ENCODE measurements at regions not wholly inside any gene's neighbourhood (a gene's known extent, or its start where the extent isn't known, plus 50 kb on each side); places are given as distances from the start of the nearest gene placed in this dataset.
"Not testable (repeated sequence)": the region's sequence is repeated elsewhere in the genome, so short reads cannot be mapped to it uniquely, and the experiment has no call there.

DNA sequence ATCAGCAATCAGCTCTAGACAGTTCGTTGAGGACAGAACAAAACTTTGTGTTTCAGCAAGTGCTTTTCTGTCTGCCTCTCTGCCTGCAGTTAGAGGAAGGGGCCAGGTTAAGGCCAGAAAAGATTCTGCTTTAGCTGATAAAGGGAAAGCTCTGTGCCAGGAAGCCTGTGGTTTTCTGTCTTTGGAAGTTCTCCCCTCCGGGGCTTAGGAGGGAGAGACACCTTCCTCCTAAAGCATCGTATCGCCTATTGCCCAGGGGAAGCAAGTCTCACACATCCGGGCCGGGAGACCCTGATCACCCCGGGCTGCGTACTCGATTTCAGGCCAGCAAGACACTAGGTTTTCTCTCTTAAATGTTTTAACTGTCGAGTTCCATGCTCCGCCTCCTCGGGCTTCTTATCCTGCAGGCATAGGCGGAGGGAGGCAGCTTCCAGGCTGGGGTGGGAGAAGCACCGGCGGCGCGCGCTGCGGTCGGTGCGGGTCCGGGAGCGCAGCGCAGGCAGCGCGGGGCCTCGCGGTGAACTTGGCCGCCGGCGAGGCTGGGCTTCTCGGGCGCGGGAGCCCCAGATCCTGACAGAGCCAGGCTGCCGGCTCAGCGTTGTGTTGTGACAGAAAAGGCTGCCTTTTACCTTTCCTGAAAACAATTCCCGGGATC, 245.4 kb downstream of the BCL2L11 start:
- DNase-seq, result peak in 2 of 3 donors; percentile 21 to 62

DNA sequence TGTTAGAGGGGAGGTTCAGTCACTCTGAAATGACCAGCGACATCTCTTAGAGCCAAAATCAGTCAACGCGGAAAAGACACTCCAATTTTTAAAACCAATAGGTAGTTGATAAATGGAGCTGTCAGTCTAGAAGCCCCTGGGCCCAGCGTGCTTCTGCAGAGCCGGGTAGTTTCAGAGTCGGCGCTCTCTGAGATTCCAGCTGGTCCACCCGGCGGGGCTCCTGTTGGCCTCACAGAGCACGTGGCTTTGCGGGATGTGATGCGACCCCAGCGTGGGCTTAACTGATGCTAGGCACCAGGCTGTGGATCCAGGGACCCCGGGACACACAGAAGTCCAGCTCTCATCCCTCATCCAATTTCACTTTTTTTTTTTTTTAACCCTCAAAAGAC, 245.9 kb downstream of the BCL2L11 start:
- not testable (repeated sequence) for DNase-seq

DNA sequence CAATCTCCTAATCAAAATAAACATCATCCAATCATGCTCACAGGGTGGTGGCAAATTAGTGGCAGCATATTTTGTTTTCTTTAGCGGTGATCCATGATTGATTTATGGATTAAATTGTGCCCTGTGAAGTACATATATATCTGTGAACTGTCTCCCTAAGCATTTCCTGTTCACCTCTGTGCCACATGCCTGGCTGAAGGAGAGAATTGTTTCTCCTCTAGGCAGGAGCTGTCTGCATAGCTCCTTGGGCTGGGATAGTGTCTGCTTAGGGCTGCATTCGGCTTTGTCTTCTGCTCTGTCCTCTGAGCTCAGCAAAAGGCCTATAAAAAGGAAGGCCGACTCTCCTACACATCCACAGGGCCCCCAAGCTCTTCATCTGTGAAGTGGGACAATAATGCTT, 246.4 kb downstream of the BCL2L11 start:
- not testable (repeated sequence) for DNase-seq

DNA sequence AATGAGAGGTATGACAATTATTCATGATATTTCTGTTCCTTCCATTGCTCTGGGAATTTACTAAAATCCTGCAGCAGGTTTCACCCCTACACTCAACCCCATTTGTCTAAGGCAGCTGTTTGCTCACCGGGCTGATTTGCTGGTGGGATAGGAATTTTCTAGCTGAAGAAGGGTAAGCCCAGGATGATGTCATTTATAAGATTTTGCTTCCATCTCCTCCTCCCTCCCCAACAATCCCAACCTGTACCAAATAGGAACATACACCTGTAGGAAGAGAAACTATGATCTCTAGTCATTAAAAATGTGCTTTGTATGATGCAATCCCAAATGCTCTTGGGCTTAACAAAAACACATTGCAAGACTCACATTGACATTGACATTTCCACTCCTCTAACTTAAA, 247.2 kb downstream of the BCL2L11 start:
- not testable (repeated sequence) for DNase-seq

DNA sequence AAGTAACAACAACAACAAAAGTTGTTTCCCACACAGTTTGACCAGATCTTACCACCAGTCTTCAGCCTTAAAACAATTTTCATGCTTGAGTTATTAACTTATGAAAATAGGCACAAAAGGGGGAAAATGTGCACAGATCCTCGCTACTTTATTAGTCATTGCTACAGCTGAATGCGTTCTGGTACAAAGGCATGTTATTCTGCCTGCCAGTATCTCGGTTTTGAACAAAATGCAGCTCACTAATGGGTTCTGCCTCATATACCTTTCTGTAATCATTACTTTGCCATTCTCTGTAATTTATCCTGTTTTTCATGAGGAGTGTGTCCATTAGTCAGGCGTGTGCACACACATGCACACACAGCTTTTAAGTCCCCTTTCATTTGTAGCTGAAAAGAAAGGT, 247.6 kb downstream of the BCL2L11 start:
- DNase-seq, result not testable (repeated sequence)

DNA sequence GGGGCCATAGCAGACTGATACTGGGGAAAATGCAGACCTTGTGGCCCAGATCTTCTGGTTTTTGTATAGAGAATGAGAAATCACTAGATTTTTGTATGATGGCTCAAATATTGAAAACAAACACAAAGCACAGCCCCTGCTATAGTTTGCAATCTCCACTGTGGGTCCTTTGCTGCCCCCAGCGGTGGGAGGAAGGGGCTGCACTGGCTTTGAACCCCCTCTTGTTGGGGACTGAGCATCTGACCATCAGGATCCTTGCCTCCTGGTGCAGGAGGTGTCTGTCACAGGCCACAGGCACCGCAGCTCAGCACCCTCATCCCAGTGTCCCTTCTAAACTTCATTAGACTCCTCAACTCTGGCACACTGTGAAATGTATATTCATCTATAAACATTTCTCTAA, 252.3 kb downstream of the BCL2L11 start:
- DNase-seq, result not testable (repeated sequence)

DNA sequence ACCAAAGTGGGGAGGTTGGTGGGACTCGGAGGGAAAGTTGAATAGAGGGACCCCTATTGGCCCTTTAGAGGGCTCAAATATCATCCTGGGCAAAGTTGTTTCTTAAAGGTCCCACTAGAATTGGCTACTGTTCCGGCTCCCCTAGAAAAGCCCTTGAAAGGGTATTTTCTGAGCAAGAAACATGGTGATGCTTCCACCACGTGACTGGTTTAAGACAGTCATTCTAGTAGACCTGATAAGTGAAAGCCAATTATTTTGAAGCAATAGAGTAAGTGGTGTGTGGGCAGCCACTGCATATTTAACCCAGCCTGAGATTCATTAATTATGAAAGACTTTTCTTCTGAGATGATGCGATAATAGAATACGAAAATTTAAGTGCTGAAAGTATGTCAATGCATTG, 253.3 kb downstream of the BCL2L11 start:
- not testable (repeated sequence) for DNase-seq

DNA sequence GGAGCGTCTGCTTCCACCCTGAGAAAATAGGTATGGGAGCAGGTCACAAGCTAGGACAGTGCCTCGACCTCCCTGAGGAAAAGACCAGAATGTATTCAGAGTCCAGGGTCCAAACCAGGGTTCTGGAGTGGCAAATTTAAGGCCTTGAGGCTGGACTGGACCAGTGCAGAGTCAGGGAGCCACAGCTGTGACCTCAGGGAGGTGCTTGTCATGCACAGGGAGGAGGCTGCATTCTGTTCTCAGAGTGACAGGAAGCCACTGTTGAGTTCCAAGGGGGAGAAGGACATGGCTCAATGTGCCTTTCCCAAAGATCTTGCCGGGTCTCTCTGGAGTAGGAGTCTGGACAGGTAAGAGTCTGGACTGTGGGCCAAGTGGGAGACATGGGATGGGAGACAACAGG, 254.0 kb downstream of the BCL2L11 start:
- DNase-seq, result not testable (repeated sequence)

DNA sequence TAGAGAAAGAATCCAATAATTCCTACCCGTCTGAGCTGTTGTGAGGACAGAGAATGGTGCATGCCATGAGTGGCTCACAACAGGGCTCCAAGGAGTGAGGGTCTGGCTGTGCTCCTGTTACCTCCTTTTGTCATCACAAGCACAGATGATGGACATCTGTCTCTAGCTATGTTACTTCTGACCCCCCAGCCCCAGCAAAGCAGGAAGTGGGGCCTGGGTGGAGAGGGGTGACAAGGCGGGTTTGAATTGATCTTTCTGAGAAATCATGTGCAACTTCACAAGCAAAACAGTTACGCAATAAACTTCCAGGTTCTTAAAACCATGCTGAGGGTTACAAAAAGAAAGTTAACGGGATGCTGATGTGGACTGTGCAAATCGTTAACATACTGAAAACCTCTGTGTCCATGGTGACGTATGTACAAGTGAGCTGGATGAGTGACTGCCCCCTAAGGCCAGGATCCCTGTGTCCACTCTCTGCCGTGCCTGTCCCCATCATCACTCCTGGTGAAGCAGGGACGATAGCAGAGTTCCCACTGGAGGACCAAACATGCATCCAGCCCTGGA, 254.7 kb downstream of the BCL2L11 start:
- DNase-seq, result not testable (repeated sequence)

DNA sequence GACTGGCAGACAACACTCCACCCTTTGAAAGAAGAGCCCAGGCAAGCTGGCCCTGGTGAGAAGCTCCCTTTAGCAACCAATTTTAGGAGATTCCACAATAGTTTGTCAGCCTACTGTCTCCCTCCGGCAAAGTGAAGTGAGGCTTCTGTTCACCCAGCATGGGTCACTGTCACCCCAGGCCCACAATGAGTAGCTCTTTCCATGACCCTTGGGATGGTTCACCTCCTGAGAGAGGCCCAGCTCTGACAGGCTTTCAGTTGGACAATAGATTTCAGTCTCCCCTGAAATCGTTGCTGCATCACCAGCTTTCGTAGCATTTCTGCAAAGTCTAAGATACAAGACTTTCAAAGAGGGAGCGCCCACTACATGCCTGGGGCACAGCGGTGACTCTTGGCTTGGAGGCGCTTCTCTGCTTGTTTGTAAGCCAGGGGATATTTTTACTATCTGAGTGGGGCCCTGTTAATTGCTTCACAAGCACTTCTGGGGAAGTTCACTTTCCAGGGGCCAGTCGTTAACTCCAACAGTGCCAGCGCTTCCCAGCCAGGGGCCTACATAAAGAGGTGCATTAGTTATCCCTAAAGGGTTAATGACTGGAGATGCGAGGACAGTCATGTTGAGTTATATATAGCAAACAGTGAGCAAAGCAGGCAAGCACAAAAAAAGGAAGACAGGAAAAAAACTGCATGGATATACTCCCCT, 255.7 kb downstream of the BCL2L11 start:
- DNase-seq, result not testable (repeated sequence)

DNA sequence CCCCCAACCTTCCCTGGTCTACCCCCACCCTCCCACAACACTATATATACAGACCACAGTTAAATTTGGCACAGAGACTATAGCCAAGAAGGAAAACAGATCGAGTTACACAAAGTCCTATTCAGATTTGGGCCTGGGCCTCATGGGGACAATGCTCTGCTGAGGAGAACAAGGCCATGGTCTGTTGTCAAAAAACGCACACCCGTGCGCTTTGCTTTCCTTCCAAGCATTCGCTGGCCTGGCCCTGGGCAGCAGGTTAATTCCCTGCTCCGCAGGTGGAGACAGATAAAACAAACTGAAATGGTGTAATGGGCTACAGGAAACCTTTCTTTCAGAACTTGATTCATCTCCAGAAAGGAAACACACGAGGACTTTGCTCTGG, 256.2 kb downstream of the BCL2L11 start:
- DNase-seq, result peak in 1 of 3 donors; percentile 69

DNA sequence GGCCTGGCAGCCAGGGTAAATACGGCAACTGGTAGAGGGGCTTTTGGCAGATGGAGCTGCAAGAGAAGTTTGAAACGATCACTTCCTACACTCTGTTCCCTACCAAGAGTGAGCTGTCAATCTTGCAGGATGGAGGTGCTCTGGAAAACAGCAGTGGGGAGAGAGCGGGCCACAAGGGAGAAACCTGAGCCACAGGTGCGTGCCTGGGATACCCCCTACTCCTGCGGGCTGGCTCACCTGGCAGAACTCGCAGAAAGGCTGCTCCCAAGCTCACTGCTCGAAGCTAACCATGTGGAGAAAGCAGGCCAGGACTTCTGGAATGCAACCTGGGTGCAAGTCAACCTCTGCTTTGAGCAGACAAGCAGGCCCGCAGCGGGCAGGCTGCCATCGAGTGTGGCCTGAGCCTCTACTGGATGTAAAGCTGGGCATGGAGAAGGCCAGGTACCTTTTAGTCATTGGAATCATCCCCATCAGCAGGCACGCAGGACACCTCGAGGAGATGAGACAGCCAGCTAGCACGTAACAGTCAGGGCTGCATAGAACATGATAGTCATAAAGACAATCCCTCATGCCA, 256.8 kb downstream of the BCL2L11 start:
- DNase-seq, result not testable (repeated sequence)

DNA sequence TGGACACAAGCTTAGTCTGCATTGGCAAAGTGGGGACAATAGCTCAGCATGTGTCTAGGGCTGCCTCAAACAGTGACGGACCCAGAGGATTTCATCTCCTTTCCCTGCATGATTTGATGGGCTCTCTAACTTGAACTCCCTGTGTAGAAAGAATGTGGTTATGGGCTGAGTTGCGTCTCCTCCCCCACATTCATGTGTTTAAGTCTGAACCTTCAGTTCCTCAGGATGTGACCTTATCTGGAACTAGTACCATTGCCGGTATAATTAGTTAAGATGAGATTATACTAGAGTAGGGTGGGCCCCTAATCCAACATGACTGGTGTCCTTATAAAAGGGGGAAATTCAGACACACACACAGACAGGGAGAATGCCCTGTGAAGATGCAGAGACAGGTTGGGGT, 257.6 kb downstream of the BCL2L11 start:
- DNase-seq, result not testable (repeated sequence)

DNA sequence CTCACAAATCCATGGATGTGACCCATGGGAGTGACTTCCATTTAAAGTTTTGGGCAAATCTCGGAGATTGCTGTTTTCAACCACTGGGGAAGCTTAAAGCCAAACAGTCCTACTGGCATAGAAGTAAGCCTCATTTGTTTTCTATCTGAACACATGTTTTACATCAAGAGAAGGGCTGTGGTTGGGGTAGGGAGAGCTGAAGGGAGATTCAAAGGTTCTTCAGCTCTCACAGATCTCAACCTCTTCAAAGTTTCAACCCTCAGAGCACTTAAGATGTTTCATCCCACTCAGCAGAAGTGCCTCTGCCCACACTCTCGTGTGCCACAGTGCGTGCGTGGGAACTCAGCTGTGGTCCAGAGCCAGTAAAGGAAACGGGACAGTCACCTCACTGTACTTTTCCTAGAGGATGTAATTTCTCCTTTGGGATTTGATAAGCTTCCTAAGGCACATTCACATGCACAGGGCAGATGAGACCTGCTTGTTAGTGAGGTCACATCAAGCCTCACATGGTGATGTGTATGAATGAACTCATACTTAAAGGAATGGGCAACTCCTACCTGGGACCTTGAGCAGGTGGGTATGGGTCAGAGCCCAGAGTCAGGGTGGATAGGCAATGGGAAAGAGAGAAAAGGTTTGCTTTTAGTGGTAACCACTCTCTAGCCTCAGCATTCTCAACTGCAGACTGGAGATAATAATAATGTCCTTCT, 260.2 kb downstream of the BCL2L11 start:
- DNase-seq, result not testable (repeated sequence)

DNA sequence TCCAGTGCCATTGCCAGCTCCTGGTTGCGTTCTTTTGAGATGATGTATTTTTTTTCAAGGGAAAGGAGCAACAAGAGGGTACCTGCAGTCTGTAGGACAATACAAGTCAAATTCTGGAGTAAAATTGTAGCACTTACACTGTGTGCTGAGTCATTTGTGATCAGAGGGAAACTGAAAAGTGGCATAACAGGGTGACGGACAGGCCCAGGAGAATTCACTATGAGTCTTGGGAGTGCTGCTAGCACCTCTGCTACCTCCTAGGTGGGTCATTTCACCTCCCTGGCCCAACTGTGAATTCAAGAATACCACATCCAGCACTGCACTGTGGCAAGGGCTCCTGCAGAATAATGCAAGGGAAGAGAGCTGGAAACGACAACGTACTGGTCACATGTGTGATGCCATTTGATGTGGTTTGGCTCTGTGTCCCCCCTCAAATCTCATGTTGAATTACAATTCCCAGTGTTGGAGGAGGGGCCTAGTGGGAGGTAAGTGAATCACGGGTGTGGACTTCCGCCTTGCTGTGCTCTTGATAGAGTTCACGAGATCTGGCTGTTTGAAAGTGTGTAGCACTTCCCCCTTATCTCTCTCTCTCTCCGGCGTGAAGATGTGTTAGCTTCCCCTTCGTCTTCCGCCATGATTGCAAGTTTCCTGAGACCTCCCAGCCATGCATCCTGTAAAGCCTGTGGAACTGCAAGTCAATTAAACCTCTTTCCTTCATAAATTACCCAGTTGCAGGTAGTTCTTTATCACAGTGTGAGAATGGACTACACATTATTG, 261.0 kb downstream of the BCL2L11 start:
- not testable (repeated sequence) for DNase-seq

DNA sequence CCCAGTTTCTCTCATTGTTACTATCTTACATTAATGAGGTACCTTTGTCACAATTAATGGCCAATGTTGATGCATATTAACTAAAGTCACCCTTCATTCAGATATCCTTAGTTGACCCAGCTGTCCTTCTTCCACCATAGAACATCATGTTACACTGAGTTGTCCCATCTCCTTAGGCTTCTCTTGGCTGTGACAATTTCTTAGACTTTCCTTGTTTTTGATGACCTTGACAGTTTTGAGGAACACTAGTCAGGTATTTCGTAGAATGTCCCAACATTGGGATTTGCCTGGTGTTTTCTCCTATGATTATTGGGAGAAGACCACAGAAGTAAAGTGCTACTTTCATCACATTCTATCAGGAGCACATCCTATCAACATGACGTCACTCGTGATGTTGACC, 261.8 kb downstream of the BCL2L11 start:
- not testable (repeated sequence) for DNase-seq

DNA sequence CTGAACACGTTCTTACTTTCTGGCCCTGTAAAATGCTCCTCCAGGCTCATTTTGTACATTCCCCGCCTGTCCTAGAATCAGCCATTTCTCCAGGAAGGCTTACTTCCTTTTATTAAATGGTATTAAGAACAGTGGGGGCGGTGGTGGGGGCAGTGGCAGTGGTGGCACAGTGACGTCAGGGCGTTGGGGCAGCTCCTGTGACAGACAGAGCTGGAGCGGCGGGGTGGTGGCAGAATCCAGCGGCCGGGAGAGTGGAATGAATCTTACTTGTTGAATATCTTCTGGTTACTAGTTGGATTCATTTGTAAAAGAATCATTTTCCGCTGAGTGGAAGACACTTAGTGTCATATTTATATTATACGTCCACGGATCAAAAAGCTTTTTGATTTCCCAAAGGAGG, 262.6 kb downstream of the BCL2L11 start:
- DNase-seq, result not testable (repeated sequence)

DNA sequence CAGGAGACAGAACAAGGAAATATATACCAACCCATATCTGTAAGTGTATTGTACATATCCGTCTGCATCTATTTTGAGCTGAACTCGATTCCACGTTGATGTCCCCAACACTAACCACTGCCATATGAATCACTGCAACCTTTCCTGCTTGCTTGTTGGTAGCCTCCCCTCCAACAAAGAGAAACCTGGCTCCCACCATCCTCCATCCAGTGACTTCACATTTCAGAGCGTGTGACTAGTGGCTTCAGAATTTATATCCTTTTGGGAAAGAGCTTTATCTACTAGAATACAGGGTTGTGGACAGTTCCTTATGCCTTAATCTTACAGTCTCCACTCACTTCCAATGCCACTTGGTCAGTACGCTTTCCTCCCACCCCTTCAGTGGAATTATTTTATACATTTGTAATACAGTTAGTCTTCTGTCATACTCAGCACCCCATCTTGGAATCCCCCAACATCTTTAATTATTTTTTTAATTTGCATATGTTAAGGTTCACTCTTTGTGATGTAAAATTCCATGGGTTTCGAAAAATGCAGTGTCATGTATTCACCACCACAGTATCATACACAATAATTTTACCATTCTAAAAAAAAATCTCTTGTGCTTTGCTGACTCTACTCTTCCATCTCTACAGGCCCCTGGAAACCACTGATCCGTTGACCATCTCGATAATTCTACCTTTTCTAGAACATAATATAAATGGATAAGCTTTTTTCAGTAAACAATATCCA, 264.7 kb downstream of the BCL2L11 start:
- DNase-seq, result not testable (repeated sequence)

DNA sequence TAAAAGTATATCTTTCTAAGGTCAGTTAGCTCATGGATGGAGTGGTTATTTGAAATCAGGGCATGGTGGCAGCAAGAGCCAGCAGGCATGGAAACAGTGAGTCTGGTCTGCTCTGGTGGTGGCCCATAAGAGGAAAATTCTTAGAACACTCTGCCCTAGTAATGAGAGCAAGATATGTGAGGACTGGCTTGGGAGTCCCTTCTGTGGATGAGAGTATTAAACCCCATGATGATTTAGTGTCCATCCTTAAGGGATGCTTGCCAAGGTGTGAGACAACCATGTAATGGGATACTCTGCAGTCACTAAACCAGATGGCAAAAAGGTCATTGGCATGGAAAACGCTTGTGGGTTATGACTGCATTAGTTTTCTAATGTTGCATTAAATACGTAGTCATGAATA, 269.9 kb downstream of the BCL2L11 start:
- DNase-seq, result not testable (repeated sequence)

DNA sequence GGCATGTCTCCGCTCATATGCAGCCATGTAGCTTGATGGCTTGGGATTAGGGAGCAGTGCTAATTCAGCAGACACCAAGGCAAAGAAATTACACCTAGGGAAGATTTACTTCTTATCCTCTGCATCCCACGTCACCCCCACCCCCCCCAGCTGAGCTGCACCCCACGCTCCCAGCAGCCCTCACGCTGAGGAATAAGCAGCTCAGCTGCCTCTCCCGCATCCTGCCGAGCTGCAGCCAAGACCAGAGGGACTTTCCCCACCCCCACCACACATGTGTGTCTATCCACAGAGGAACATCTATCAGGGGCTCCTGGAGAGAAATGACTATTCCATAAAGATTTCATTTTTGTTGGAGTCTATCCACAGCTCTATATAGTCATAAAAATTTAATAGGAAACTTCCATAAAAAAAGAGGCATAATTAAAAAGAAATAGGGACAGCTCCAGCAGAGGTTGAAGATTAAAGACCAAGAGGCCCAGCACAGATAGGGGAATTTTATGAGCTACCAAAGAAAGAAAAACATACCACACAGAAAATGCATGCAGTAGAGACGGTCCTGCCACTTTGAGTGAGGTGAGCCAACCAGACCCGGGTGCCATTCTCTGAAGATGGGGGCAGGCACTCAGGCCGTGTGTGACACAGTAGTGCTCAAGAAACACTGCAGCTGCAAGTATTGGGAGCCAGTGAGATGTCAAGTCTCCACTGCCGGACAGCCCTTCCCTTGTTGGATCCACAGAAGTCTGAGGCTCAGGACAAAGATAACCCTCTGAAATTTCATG, 274.8 kb downstream of the BCL2L11 start:
- peak; percentile 13 to 66 (median 20) for DNase-seq
